AG10803 (cell line): ENCODE measurements at regions not wholly inside any gene's neighbourhood (a gene's known extent, or its start where the extent isn't known, plus 50 kb on each side); places are given as distances from the start of the nearest gene placed in this dataset.

Source experiments
- DNase-seq: peaks from one replicate; pipeline ENCODE4 v3.0.0; 2010; ENCODE audit warnings: low read depth
- H3K4me3 ChIP-seq: 2 replicates; pipeline ENCODE4 v1.5.1; 2011; ENCODE audit warnings: mild to moderate bottlenecking, low read length, control low read depth
- CTCF ChIP-seq: conservative IDR thresholded peaks from 2 replicates; pipeline ENCODE4 v1.5.1; 2011; ENCODE audit warnings: mild to moderate bottlenecking, low read length, control low read depth, inconsistent platforms

- DNase-seq: no peak
- TF ChIP-seq CTCF: no peak
- H3K4me3 ChIP-seq: no peak overlapping the region
These were observed 310.2 kb downstream of the SATB1 start for GRCh38 chr3:18114894-18115293.

- no peak overlapping the region for H3K4me3 ChIP-seq
- no peak for DNase-seq
- TF ChIP-seq CTCF: no peak
These were observed 311.7 kb downstream of the SATB1 start for GRCh38 chr3:18113417-18113816.

DNA sequence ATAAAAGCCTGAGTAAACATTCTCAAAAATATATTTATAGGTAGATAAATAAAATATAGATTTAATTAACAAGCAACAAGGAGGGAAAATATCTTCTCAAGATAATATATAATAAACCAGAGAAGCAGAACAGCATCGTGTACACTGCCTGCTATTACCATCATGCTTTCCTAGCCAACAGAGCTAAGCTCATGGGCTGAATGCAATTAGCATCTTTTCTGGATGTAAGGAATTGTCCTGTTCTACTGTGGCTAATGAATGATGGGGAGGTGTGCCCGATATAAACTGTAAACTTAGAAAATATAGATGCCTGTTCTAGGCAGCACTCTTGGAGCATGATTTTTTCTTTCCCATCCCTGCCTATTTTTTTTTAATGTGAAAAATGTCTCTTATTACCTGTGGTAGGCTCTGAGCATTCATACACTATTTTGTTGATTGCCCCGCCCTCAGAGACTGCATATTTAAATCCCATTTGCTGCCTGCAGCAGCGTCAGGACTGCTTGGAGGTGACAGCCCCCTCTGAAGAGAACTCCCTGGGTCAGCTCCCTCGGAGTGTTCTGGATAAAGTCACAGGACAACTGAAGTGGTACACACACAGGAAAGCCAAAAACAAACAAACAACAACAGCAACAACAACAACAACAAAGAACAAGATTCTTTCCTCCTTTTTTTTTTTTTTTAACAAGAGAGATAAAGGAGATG, 312.3 kb downstream of the SATB1 start:
- TF ChIP-seq CTCF: no peak
- DNase-seq: no peak
- H3K4me3 ChIP-seq: no peak overlapping the region

DNA sequence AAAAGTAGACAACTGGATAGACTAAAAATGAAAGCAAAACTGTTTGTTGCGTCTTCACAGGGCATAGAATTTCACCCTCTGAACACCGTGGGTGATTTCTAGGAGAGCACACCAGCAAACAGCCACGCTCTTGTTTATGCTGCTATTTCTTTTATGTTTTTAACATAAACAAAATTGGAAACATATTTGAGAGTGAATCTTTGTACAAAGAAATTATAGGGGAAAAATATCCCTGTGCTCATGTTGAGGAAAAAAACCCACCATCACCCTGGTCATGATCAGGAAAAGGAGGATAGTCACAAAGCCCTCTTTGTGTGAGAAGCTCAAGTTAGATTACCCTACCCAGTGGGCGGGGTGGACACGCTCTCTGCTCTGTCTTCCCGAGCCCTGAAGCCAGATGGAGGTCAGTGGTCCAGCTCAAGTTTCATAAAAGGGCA, 313.3 kb downstream of the SATB1 start:
- peak overlapping the region; percentile 21 for H3K4me3 ChIP-seq
- DNase-seq: peak; percentile 25

DNA sequence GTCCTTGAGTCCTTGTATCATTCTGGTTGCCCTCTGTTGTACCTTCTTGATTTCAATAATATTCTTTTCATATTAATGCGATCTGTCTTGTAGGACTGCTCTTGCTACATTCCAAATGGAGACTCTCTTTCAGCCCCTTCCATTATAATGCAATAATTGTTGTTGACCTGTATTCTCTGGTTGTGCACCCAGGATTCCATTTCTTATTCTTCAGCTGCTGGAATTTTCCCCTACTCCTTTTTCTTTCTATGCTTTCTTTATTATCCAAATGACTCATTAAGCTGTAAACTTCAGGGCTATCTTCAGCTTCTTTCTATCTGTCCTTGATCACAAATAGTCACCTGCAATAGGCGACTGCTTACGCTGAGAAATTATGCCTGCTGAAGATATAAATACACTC, 321.5 kb downstream of the SATB1 start:
- H3K4me3 ChIP-seq: no peak overlapping the region
- TF ChIP-seq CTCF: no peak
- no peak for DNase-seq

More for the DNA sequence above, 313.3 kb downstream of the SATB1 start:
- TF ChIP-seq CTCF: no peak

DNA sequence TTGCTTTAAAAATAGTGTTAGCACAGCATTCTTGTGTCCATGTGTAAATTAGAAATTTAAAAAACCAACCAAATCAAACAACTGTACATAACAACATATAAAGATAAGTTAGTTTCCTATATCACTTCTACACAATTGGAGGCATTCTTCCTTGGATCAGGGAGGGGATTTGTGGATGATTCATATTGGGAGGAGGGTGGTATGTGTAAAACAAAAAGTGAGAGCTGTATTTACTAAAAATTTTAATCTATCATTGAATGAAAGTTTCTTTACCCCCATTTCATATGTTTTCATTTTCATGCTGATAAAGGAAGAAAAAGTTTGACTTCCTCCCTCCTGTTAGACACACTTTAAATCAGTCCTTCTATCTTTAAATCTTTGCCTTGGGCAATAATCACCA, 325.0 kb downstream of the SATB1 start:
- TF ChIP-seq CTCF: no peak
- no peak for DNase-seq
- H3K4me3 ChIP-seq: no peak overlapping the region

DNA sequence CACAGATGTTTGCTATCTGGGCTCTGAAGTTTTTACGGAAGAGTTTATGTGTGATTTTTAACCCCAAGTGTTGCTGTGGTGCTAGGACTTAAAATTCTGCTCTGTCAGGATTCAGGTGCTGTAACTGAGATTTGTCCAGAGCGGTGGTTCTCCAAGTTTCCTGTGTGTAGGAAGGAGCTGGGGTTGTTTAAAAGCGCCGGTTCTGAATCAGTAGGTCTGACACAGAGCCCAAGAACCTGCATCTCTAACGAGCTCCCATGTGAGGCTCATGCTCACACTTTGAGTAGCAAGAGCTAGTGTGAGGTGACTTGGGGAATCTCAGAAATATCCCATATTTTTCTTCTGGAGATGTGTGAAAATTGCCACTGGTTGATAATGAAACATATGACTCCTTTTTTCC, 325.5 kb downstream of the SATB1 start:
- peak; percentile 12 for DNase-seq
- H3K4me3 ChIP-seq: no peak overlapping the region
- no peak for TF ChIP-seq CTCF
